ENCODE measurements at regions not wholly inside any gene's neighbourhood (a gene's known extent, or its start where the extent isn't known, plus 50 kb on each side); places are given as distances from the start of the nearest gene placed in this dataset.

- no peak for TF ChIP-seq POLR2A (IDR thresholded peaks at IDR 0.05)
- TF ChIP-seq CTCF (IDR thresholded peaks at IDR 0.05), result no peak
Observed at GRCh38 chr5:124660229-124661093, 86.0 kb downstream of the ZNF608 start.

Measured in thyroid gland (tissue), 4 donors.